GM12878 (cell line): ENCODE measurements at regions not wholly inside any gene's neighbourhood (a gene's known extent, or its start where the extent isn't known, plus 50 kb on each side); places are given as distances from the start of the nearest gene placed in this dataset.

Experiments used
- BCLAF1 ChIP-seq: fragments of 450-650 bp; IDR thresholded peaks from 2 replicates; pipeline ENCODE4 v1.6.1; 2017; ENCODE audit warnings: antibody characterized with exemption, mild to moderate bottlenecking, moderate library complexity
- CTCF ChIP-seq, 3 experiments: IDR thresholded peaks in 2 of 3; conservative IDR thresholded peaks in 1 of 3; 2 replicates each; pipeline ENCODE4 v1.5.1; 2011; ENCODE audit warnings: low read depth in 3 of 3, low read length in 3 of 3, mild to moderate bottlenecking in 3 of 3, control low read depth in 2 of 3, moderate library complexity in 2 of 3, inconsistent platforms in 1 of 3, mixed read lengths in 1 of 3; ENCODE audit not compliant: control insufficient read depth in 2 of 3, insufficient read depth in 1 of 3; ENCODE audit errors: extremely low read depth in 1 of 3
- EP300 ChIP-seq, 2 experiments: fragments of 150-350 bp in 1 of 2; IDR thresholded peaks; 2 replicates each; pipeline ENCODE4 v1.6.1; 2011 to 2012; ENCODE audit warnings: low read depth in 2 of 2, low read length in 2 of 2, borderline replicate concordance in 1 of 2, improper control_type of control experiment in 1 of 2, inconsistent platforms in 1 of 2; ENCODE audit not compliant: control insufficient read depth in 1 of 2
- EZH2 ChIP-seq: IDR thresholded peaks from 2 replicates; pipeline ENCODE4 v1.6.1; 2012; ENCODE audit warnings: low read depth, mild to moderate bottlenecking, control low read depth, inconsistent platforms, low read length, borderline replicate concordance; ENCODE audit not compliant: control insufficient read depth
- HCFC1 ChIP-seq: fragments of 150-350 bp; IDR thresholded peaks from 2 replicates; pipeline ENCODE4 v1.6.1; 2014; ENCODE audit warnings: low read length
- IKZF2 ChIP-seq, 2 experiments: fragments of 450-650 bp; IDR thresholded peaks; 2 replicates each; pipeline ENCODE4 v1.6.1; 2017; ENCODE audit warnings: mild to moderate bottlenecking in 2 of 2, moderate library complexity in 2 of 2
- IRF3 ChIP-seq: fragments of 450-650 bp; IDR thresholded peaks from 2 replicates; pipeline ENCODE4 v1.6.1; 2014; ENCODE audit warnings: mild to moderate bottlenecking
- NR2C1 ChIP-seq: fragments of 450-650 bp; IDR thresholded peaks from 2 replicates; pipeline ENCODE4 v1.6.1; 2017; ENCODE audit warnings: antibody characterized with exemption, mild to moderate bottlenecking, moderate library complexity
- NR2C2 ChIP-seq: IDR thresholded peaks from 2 replicates; pipeline ENCODE4 v1.6.1; 2011; ENCODE audit warnings: borderline replicate concordance, low read depth; ENCODE audit not compliant: control insufficient read depth, insufficient read length
- POLR2A ChIP-seq: IDR thresholded peaks from 2 replicates; pipeline ENCODE4 v1.6.1; 2011; ENCODE audit warnings: low read depth, mild to moderate bottlenecking, low read length
- POLR2AphosphoS5 ChIP-seq: IDR thresholded peaks from 2 replicates; pipeline ENCODE4 v1.6.1; 2011; ENCODE audit warnings: mild to moderate bottlenecking, low read length, inconsistent platforms
- SUZ12 ChIP-seq: fragments of 200-600 bp; sonication (generic); IDR thresholded peaks from one replicate; pipeline ENCODE4 v1.6.1; 2018; ENCODE audit warnings: antibody characterized with exemption, mild to moderate bottlenecking; ENCODE audit not compliant: unreplicated experiment
- YY1 ChIP-seq: IDR thresholded peaks from 2 replicates; pipeline ENCODE4 v1.6.1; 2011; ENCODE audit warnings: low read depth, mild to moderate bottlenecking, low read length

DNA sequence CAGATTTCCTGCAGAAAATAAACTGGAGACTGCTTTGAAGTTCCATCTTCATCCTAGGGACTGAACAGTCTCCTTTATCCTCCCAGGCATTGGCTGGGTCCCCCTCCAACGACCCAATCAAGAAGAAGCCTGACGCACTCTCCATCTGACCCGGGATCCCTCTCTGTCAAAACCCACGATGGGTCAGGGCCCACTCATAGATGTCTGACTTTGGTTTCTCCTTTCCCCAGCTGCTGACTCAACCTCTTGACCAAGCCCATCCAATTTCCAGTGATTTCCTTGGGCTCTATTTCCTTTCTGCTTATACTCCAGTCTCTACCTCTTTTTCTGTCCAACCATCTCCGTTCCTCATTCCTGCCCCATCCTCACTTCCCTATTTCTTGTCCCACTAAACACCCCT is 189.7 kb downstream of the MIAT start:
- TF ChIP-seq HCFC1 (no peak), POLR2A (no peak), CTCF (IDR thresholded peaks at IDR 0.05 in 2 of 3, conservative IDR thresholded peaks at IDR 0.05 in 1 of 3; ENCODE audit: control insufficient read depth in 2 of 3, extremely low read depth in 1 of 3, insufficient read depth in 1 of 3, low read depth in 3 of 3, low read length in 3 of 3) (no peak), YY1 (no peak), EZH2 (no peak), SUZ12 (no peak), EP300 (IDR thresholded peaks at IDR 0.05; ENCODE audit: borderline replicate concordance in 1 of 2, control insufficient read depth in 1 of 2, low read depth in 2 of 2, low read length in 2 of 2) (no peak), IRF3 (no peak), NR2C1 (no peak), BCLAF1 (no peak), IKZF2 (IDR thresholded peaks at IDR 0.05) (no peak), POLR2AphosphoS5 (no peak), NR2C2 (no peak)
